ENCODE measurements at regions not wholly inside any gene's neighbourhood (a gene's known extent, or its start where the extent isn't known, plus 50 kb on each side); places are given as distances from the start of the nearest gene placed in this dataset.

DNA sequence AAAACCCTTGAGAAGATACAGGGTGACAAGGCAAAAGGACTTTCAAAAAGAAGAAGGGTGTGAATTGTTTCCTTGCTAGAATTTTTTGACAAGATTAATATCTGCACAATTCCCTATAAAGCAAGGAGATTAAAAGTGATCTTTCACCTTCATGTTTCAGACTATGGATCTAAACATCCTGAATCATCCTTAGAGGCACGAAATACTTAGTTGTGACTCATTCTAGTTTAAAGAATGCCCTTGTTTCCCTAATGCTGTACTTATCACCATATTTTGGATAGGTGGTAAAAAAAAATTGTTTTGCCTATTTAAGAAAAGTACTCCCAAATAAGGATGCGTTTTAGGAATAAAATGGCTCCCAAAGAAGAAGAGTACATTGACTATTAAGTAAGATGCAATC, 415.1 kb downstream of the LRRIQ3 start:
- TF ChIP-seq, protein P1, sequence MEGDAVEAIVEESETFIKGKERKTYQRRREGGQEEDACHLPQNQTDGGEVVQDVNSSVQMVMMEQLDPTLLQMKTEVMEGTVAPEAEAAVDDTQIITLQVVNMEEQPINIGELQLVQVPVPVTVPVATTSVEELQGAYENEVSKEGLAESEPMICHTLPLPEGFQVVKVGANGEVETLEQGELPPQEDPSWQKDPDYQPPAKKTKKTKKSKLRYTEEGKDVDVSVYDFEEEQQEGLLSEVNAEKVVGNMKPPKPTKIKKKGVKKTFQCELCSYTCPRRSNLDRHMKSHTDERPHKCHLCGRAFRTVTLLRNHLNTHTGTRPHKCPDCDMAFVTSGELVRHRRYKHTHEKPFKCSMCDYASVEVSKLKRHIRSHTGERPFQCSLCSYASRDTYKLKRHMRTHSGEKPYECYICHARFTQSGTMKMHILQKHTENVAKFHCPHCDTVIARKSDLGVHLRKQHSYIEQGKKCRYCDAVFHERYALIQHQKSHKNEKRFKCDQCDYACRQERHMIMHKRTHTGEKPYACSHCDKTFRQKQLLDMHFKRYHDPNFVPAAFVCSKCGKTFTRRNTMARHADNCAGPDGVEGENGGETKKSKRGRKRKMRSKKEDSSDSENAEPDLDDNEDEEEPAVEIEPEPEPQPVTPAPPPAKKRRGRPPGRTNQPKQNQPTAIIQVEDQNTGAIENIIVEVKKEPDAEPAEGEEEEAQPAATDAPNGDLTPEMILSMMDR (IDR thresholded peaks at IDR 0.05; ENCODE audit: extremely low read depth in 1 of 2, insufficient read depth in 1 of 2, low read depth in 1 of 2, low read length in 2 of 2) = no peak
- TF ChIP-seq EZH2 (IDR thresholded peaks at IDR 0.05; ENCODE audit: borderline replicate concordance, low read depth, low read length, severe bottlenecking) (no peak), POLR2A (IDR thresholded peaks at IDR 0.05; ENCODE audit: low read depth, low read length) (no peak), POLR2AphosphoS5 (IDR thresholded peaks at IDR 0.05; ENCODE audit: insufficient read depth, low read depth, low read length) (no peak), MYC (IDR thresholded peaks at IDR 0.05; ENCODE audit: low read depth, low read length) (no peak), JUN (IDR thresholded peaks at IDR 0.05; ENCODE audit: borderline replicate concordance, insufficient read depth, insufficient read length, low read depth) (no peak), FOS (IDR thresholded peaks at IDR 0.05; ENCODE audit: borderline replicate concordance, insufficient read depth, low read length) (no peak)
- TF ChIP-seq, protein P2, sequence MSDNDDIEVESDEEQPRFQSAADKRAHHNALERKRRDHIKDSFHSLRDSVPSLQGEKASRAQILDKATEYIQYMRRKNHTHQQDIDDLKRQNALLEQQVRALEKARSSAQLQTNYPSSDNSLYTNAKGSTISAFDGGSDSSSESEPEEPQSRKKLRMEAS (IDR thresholded peaks at IDR 0.05; ENCODE audit: insufficient read depth, insufficient read length) = no peak

Data from endothelial cell of umbilical vein (primary cell).